CD14-positive monocyte (primary cell): ENCODE measurements at regions not wholly inside any gene's neighbourhood (a gene's known extent, or its start where the extent isn't known, plus 50 kb on each side); places are given as distances from the start of the nearest gene placed in this dataset.

Experiments
- DNase-seq, 3 donors: peaks; one replicate each; pipeline ENCODE4 v3.0.0-alpha.2; 2011 to 2022
- H2AFZ ChIP-seq: 2 replicates; pipeline ENCODE4 v1.6.0; 2012; ENCODE audit warnings: mild to moderate bottlenecking, low read depth, low read length, inconsistent platforms; ENCODE audit not compliant: insufficient read depth, poor library complexity, severe bottlenecking
- H3K27ac ChIP-seq, 2 donors: 1 replicate in 1 of 2; 2 replicates in 1 of 2; pipeline ENCODE4 v1.5.1; 2012 to 2013; ENCODE audit warnings: low read length in 2 of 2, control low read depth in 1 of 2, inconsistent platforms in 1 of 2, low read depth in 1 of 2, mild to moderate bottlenecking in 1 of 2
- H3K27me3 ChIP-seq, 2 donors: one replicate each; pipeline versions ENCODE4 v1.6.0 to v1.6.1; 2011 to 2013; ENCODE audit warnings: low read length in 2 of 2; ENCODE audit not compliant: control insufficient read depth in 2 of 2, insufficient read depth in 2 of 2
- H3K36me3 ChIP-seq, 2 donors: replicated peaks in 1 of 2; 1 replicate in 1 of 2; 2 replicates in 1 of 2; pipeline versions ENCODE4 v1.5.1 to v1.6.1; 2012 to 2013; ENCODE audit warnings: low read length in 2 of 2, control low read depth in 1 of 2, inconsistent platforms in 1 of 2, mild to moderate bottlenecking in 1 of 2; ENCODE audit not compliant: insufficient read depth in 2 of 2, control insufficient read depth in 1 of 2
- H3K4me1 ChIP-seq, 2 donors: 1 replicate in 1 of 2; 2 replicates in 1 of 2; pipeline versions ENCODE4 v1.5.1 to v1.6.1; 2012 to 2013; ENCODE audit warnings: low read length in 2 of 2, control low read depth in 1 of 2, inconsistent platforms in 1 of 2, mild to moderate bottlenecking in 1 of 2, moderate library complexity in 1 of 2; ENCODE audit not compliant: insufficient read depth in 2 of 2, control insufficient read depth in 1 of 2
- H3K4me2 ChIP-seq: replicated peaks from 2 replicates; pipeline ENCODE3; 2012; ENCODE audit warnings: low read length, moderate library complexity, mild to moderate bottlenecking; ENCODE audit not compliant: poor library complexity, severe bottlenecking; ENCODE audit errors: extremely low read depth
- H3K4me3 ChIP-seq, 3 experiments: fragments of 200-600 bp in 1 of 3; sonication (generic) in 1 of 3; replicated peaks in 1 of 3; 1 replicate in 2 of 3; 2 replicates in 1 of 3; pipeline ENCODE4 v1.5.1; 2011 to 2013; ENCODE audit warnings: low read length in 3 of 3, mild to moderate bottlenecking in 3 of 3, control low read depth in 2 of 3, low read depth in 2 of 3, inconsistent platforms in 1 of 3, moderate library complexity in 1 of 3
- H3K79me2 ChIP-seq: 2 replicates; pipeline ENCODE4 v1.6.0; 2012; ENCODE audit warnings: mild to moderate bottlenecking, control low read depth, inconsistent platforms, low read length, moderate library complexity; ENCODE audit not compliant: insufficient read depth
- H3K9ac ChIP-seq: 2 replicates; pipeline ENCODE4 v1.6.0; 2017; ENCODE audit warnings: low read length, mild to moderate bottlenecking; ENCODE audit not compliant: insufficient read depth, poor library complexity, severe bottlenecking
- H3K9me3 ChIP-seq, 2 donors: replicated peaks in 1 of 2; 1 replicate in 1 of 2; 2 replicates in 1 of 2; pipeline versions ENCODE4 v1.5.1 to v1.6.1; 2012 to 2013; ENCODE audit warnings: low read length in 2 of 2, control low read depth in 1 of 2; ENCODE audit not compliant: control insufficient read depth in 1 of 2, insufficient read depth in 1 of 2
- H4K20me1 ChIP-seq: 2 replicates; pipeline ENCODE4 v1.6.0; 2012; ENCODE audit warnings: mild to moderate bottlenecking, low read length, control low read depth, moderate library complexity; ENCODE audit not compliant: insufficient read depth
- H3K27ac Mint-ChIP-seq, 7 donors: one replicate each; pipeline ENCODE4 v1.8.0; 2020; ENCODE audit warnings: mild to moderate bottlenecking in 7 of 7, mixed read lengths in 7 of 7, moderate library complexity in 6 of 7, inconsistent platforms in 2 of 7
- H3K27me3 Mint-ChIP-seq, 3 donors: one replicate each; pipeline ENCODE4 v1.8.0; 2021 to 2022; ENCODE audit warnings: low read depth in 3 of 3, mild to moderate bottlenecking in 3 of 3, mixed read lengths in 3 of 3, moderate library complexity in 3 of 3, inconsistent platforms in 1 of 3
- H3K36me3 Mint-ChIP-seq, 2 donors: one replicate each; pipeline ENCODE4 v1.8.0; 2020; ENCODE audit warnings: mixed read lengths in 2 of 2, inconsistent platforms in 1 of 2, mild to moderate bottlenecking in 1 of 2
- H3K4me1 Mint-ChIP-seq: one replicate; pipeline ENCODE4 v1.8.0; 2020; ENCODE audit warnings: mild to moderate bottlenecking, mixed read lengths
- H3K4me3 Mint-ChIP-seq, 2 donors: one replicate each; pipeline ENCODE4 v1.8.0; 2020; ENCODE audit warnings: mild to moderate bottlenecking in 2 of 2, mixed read lengths in 2 of 2, moderate library complexity in 1 of 2
- H3K9me3 Mint-ChIP-seq, 7 donors: one replicate each; pipeline ENCODE4 v1.8.0; 2020 to 2022; ENCODE audit warnings: mixed read lengths in 7 of 7, mild to moderate bottlenecking in 6 of 7, moderate library complexity in 6 of 7, inconsistent platforms in 2 of 7
- WGBS: methylation state at CpG from one replicate; pipeline ENCODE4 v1.1.5; 2013; ENCODE audit warnings: missing lambda C conversion rate; ENCODE audit not compliant: insufficient coverage; 5-methylcytosine and 5-hydroxymethylcytosine counted together
- intact Hi-C, 2 donors: fragments of 100-400 bp; cut with micrococcal nuclease; formaldehyde crosslinking; loops; one replicate each; pipeline versions ENCODE4 v1.15.0 to v1.15.1; 2023
- TF ChIP-seq, protein P1 (sequence below): fragments of 200-600 bp; IDR thresholded peaks from one replicate; pipeline ENCODE4 v1.8.0; 2022; ENCODE audit warnings: antibody characterized with exemption, mild to moderate bottlenecking

DNA sequence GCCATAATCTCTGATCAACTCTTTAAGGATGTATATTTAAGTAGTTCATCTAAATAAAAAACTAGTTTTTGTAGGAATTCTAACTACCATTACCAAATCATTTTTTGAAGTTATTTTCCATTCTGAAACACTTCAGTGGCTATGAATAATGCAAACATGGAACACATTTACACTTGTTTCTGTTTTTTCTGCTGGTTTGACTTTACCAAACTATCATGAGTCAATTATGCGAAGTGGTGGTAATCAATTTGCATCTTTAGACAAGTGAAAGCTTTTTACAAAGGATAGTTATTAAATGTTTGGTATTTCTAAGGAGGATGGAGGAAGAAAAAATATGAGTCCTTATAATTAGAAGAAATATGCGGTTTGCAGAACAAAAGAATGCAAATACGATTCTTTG is 202.0 kb upstream of the MMADHC start:
- Histone ChIP-seq H2AFZ (no peak overlapping the region), H3K79me2 (no peaks in the 10 kb centered on the region), H3K27me3 (no peaks in the 10 kb centered on the region), H3K9ac (no peak overlapping the region), H3K36me3 (no peaks in the 10 kb centered on the region), H3K4me3 (no peak overlapping the region), H3K9me3 (peaks cover 0 to 4% of the 10 kb centered on the region in 2 donors), H3K4me2 (no peak overlapping the region), H3K4me1 (no peaks in the 10 kb centered on the region), H4K20me1 (no peaks in the 10 kb centered on the region), H3K27ac (no peak overlapping the region)
- intact Hi-C loops: no loop called here
- no peak for DNase-seq
- TF ChIP-seq, protein P1, sequence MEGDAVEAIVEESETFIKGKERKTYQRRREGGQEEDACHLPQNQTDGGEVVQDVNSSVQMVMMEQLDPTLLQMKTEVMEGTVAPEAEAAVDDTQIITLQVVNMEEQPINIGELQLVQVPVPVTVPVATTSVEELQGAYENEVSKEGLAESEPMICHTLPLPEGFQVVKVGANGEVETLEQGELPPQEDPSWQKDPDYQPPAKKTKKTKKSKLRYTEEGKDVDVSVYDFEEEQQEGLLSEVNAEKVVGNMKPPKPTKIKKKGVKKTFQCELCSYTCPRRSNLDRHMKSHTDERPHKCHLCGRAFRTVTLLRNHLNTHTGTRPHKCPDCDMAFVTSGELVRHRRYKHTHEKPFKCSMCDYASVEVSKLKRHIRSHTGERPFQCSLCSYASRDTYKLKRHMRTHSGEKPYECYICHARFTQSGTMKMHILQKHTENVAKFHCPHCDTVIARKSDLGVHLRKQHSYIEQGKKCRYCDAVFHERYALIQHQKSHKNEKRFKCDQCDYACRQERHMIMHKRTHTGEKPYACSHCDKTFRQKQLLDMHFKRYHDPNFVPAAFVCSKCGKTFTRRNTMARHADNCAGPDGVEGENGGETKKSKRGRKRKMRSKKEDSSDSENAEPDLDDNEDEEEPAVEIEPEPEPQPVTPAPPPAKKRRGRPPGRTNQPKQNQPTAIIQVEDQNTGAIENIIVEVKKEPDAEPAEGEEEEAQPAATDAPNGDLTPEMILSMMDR: no peak
- Mint-ChIP-seq H3K9me3 (peaks cover 1 to 10% (median 7%) of the 10 kb centered on the region in 7 donors), H3K4me3 (no peak overlapping the region), H3K27ac (no peak overlapping the region), H3K27me3 (no peaks in the 10 kb centered on the region), H3K36me3 (no peaks in the 10 kb centered on the region), H3K4me1 (no peaks in the 10 kb centered on the region)
- 80% methylated on average over 1 of the region's 3 CpGs for WGBS

DNA sequence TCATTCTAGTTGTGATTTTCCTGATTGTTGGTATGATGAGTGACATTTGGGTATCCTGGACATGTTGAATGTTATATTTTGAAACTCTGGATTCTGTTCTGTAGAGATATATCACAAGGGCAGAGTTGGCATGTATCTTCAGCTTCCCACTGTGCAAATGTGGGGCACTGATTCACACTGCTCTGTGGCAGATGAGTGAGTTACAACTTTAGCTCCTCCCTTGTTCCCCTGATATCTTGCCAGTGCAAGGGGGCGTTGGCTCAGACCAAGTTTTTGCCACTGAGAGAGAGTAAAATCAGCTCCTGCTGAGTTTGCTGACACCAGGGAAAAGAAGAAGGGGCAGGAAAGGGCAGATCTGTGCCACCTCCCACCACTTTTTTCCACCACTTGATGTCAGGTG is 199.6 kb upstream of the MMADHC start:
- Mint-ChIP-seq H3K36me3 (no peaks in the 10 kb centered on the region), H3K27ac (no peak overlapping the region), H3K9me3 (peaks cover 0 to 8% (median 3%) of the 10 kb centered on the region in 7 donors), H3K27me3 (no peaks in the 10 kb centered on the region), H3K4me1 (no peaks in the 10 kb centered on the region), H3K4me3 (no peak overlapping the region)
- H3K4me1 ChIP-seq: no peaks in the 10 kb centered on the region
- no peaks in the 10 kb centered on the region for H3K79me2 ChIP-seq
- no peak overlapping the region for H3K4me2 ChIP-seq
- TF ChIP-seq, protein P1: no peak
- peaks cover 0 to 6% of the 10 kb centered on the region in 2 donors for H3K9me3 ChIP-seq
- intact Hi-C loops: no loop called here
- no peak overlapping the region for H3K27ac ChIP-seq
- H3K27me3 ChIP-seq: no peaks in the 10 kb centered on the region
- DNase-seq: no peak
- WGBS: no CpG with 5 or more reads among the region's 1 CpG
- no peak overlapping the region for H2AFZ ChIP-seq
- H3K36me3 ChIP-seq: no peaks in the 10 kb centered on the region
- no peaks in the 10 kb centered on the region for H4K20me1 ChIP-seq
- H3K9ac ChIP-seq: no peak overlapping the region
- H3K4me3 ChIP-seq: no peak overlapping the region
